IMR-90 (cell line): ENCODE measurements at regions not wholly inside any gene's neighbourhood (a gene's known extent, or its start where the extent isn't known, plus 50 kb on each side); places are given as distances from the start of the nearest gene placed in this dataset.

ENCODE experiments used
- CEBPB ChIP-seq: IDR thresholded peaks from 2 replicates; pipeline ENCODE4 v1.6.1; 2012; ENCODE audit warnings: low read depth, low read length, improper control_type of control experiment
- POLR2A ChIP-seq: IDR thresholded peaks from 2 replicates; pipeline ENCODE4 v1.6.1; 2012; ENCODE audit warnings: mild to moderate bottlenecking, low read depth, low read length
- RCOR1 ChIP-seq: IDR thresholded peaks from 2 replicates; pipeline ENCODE4 v1.6.1; 2012; ENCODE audit warnings: mild to moderate bottlenecking, low read length, improper control_type of control experiment; ENCODE audit not compliant: insufficient replicate concordance
- RFX5 ChIP-seq: IDR thresholded peaks from 2 replicates; pipeline ENCODE4 v1.8.0; 2012; ENCODE audit warnings: low read depth, mild to moderate bottlenecking, low read length, moderate library complexity
- TF ChIP-seq, protein P1 (sequence below): conservative IDR thresholded peaks from 2 replicates; pipeline ENCODE4 v1.5.1; 2012; ENCODE audit warnings: mild to moderate bottlenecking, low read depth, low read length, improper control_type of control experiment

DNA sequence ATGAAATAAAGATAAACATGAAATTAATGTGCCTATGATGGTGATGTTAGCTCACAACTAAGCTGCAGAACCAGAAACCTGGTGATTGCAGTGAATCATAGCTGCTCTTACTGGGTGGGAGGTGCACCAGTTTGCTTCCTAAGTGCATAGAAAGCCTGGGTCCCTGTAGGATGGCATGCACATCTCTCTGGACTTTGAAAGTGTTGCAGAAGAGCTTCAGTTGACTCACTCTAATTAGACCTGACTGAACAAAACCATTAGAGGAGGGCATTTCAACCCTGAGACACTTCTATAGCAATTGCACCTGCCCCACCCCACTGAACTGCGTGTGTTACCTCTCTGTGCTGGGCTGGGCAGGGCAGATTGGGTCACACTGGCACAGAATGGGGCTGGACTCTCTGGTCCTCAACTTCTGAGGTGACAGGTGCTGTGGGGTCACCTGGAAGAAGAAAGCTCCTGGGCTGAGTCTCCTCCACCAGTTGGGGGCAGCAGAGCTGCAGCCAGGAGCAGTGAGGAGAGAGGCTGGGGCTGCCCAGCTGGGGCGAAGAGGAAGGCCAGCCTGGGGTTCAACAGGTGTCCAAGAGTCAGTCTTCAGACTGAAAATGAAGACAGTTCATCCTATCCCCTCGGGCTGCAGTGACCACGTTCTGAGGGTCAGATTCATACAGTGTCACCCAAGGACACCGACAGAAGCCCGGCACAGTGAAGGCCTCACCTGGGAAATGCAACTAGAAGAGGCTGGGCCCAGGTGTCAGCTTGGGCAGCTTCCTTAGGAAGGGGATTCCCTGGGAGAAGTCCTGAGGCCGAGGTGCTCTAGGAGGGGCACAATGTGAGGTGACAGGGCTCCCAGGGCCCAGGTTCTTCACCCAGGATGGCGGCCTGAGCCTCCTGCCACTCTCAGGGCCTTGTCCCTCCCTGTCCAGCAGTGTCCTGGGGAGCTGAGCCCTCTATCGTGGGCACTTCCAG lies 58.1 kb downstream of the GGTLC2 start:
- TF ChIP-seq POLR2A = no peak
- TF ChIP-seq, protein P1, sequence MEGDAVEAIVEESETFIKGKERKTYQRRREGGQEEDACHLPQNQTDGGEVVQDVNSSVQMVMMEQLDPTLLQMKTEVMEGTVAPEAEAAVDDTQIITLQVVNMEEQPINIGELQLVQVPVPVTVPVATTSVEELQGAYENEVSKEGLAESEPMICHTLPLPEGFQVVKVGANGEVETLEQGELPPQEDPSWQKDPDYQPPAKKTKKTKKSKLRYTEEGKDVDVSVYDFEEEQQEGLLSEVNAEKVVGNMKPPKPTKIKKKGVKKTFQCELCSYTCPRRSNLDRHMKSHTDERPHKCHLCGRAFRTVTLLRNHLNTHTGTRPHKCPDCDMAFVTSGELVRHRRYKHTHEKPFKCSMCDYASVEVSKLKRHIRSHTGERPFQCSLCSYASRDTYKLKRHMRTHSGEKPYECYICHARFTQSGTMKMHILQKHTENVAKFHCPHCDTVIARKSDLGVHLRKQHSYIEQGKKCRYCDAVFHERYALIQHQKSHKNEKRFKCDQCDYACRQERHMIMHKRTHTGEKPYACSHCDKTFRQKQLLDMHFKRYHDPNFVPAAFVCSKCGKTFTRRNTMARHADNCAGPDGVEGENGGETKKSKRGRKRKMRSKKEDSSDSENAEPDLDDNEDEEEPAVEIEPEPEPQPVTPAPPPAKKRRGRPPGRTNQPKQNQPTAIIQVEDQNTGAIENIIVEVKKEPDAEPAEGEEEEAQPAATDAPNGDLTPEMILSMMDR = no peak
- no peak for TF ChIP-seq RFX5
- TF ChIP-seq CEBPB = no peak
- TF ChIP-seq RCOR1 = no peak
